Upper lobe of left lung (tissue), 4 donors: ENCODE measurements at regions not wholly inside any gene's neighbourhood (a gene's known extent, or its start where the extent isn't known, plus 50 kb on each side); places are given as distances from the start of the nearest gene placed in this dataset.

Source experiments
- CTCF ChIP-seq, 6 experiments: fragments of 450-650 bp in 4 of 6; fragments of 200-600 bp in 2 of 6; sonication (generic) in 2 of 6; IDR thresholded peaks; one replicate each; pipeline ENCODE4 v1.5.1; 2016 to 2019; ENCODE audit warnings: antibody characterized with exemption in 6 of 6
- POLR2AphosphoS5 ChIP-seq, 2 donors: sonication (generic); formaldehyde crosslinking; IDR thresholded peaks; one replicate each; pipeline ENCODE4 v1.5.1; 2017; ENCODE audit warnings: antibody characterized with exemption in 2 of 2

GRCh38 chr6:134619077-134619476, 301.2 kb upstream of the SGK1 start:
- TF ChIP-seq CTCF (IDR thresholded peaks at IDR 0.05) (no peak), POLR2AphosphoS5 (IDR thresholded peaks at IDR 0.05) (no peak)
